C4-2B (cell line): ENCODE measurements at regions not wholly inside any gene's neighbourhood (a gene's known extent, or its start where the extent isn't known, plus 50 kb on each side); places are given as distances from the start of the nearest gene placed in this dataset.

ENCODE experiments used
- CTCF ChIP-seq: fragments of 450-650 bp; conservative IDR thresholded peaks from 2 replicates; pipeline ENCODE4 v1.5.1; 2017; ENCODE audit warnings: mild to moderate bottlenecking
- ZFX ChIP-seq: fragments of 450-650 bp; IDR thresholded peaks from 2 replicates; pipeline ENCODE4 v1.6.1; 2017

- TF ChIP-seq CTCF = no peak
- no peak for TF ChIP-seq ZFX
Measured at GRCh38 chr6:22062807-22063408, 233.9 kb downstream of the PRL start.
